ENCODE measurements at regions not wholly inside any gene's neighbourhood (a gene's known extent, or its start where the extent isn't known, plus 50 kb on each side); places are given as distances from the start of the nearest gene placed in this dataset.

DNA sequence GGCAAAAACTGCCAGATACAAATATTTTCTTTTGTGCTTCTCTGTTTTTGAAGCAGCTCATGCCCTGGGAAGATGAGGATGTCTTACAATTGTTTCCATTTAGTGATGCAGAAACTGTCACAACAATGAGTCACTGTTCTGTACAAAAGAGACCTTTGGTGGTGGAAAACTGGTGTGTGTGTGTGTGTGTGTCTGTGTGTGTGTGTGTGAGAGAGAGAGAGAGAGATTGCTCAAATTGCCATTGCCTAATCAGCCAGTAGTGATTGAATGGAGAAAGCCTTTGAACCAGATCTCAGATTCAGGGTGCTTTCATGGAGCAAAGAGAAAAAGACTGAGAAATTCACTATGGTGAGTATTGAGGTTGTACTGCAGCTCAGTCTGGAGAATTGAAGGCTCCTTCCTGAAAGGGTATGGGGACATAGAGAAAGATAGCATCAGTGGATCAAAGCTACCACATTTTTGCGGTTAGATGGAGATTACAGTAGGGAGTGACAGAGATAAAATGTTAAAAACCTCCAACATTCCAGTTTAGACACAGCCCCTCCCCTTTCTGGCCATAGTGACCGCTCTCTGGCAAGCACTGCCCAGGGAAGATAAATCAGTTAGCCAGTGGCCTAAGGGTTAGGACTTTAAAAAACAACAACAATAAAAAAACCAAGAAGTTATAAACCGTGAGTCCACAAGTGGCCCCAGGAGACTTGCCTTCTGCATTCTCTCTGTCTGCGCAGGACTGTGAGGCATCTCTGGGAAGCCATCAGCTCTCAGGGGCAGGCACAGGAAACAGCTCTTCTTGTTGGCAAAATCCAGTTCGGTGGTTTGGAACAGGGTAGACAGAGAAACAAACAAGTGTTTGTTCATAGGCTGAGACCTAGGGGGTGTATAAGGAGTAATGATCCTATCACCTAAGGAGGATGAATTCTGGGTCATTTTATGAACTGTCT is 406.5 kb downstream of the DUSP10 start:
- no peak for DNase-seq (ENCODE audit: extremely low read depth in 1 of 2, low read depth in 1 of 2)

DNA sequence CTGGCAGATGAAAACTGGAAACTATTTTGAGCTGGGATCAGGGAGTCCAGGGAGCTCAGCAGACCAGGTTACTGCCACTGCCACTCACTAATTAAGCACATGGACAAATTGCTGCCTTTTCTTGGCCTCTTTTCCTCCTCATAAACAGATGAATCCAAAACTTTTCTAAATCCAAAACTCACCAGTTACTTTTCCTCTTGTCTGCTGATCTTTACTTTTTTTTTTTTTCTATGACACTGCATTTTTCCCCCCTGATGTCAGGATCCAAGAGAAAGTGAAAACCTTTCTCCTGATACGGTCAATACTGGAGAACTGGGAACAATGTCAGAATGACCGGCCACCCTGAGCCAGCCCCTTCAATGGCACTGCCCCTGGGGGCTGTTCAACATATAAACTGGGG is 405.8 kb downstream of the DUSP10 start:
- DNase-seq (ENCODE audit: extremely low read depth in 1 of 2, low read depth in 1 of 2): no peak

DNA sequence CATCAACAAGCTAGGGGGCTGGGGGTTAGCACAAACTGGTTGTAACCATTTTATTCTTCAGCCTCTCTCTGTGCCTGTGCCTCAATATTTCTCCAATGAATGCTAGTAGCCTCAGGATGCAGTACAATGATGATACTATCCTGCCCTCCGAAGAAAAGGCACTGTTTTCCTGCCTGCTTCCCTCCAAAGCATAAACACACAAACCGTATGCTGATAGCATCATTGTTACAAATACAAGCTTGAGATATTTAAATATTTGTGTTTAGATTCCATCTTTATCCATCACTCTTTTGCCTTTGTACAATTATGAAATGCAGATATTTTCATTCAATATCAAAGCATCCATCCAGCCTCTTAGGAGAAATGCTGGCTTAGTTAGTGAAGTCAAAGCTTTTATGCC is 404.8 kb downstream of the DUSP10 start:
- no peak for DNase-seq (ENCODE audit: extremely low read depth in 1 of 2, low read depth in 1 of 2)

DNA sequence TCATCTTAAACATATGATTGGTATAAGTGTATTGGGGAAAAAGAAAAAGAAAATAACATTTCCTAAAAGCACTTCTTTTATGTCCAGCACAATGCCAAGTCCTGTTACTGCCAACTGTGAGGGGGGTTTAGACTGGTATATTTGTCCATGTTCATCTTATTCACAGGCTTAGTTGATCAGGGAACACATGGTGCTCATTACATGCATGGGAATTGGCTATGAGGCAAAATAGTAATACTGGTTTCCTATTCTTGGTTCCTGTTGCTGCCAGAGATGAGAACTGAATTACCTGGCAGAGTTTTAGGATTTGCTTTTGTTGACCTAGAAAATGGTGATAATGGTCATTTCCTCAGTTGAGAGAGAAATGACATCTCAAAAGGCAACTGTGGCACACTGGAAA is 398.8 kb downstream of the DUSP10 start:
- no peak for DNase-seq (ENCODE audit: extremely low read depth in 1 of 2, low read depth in 1 of 2)

DNA sequence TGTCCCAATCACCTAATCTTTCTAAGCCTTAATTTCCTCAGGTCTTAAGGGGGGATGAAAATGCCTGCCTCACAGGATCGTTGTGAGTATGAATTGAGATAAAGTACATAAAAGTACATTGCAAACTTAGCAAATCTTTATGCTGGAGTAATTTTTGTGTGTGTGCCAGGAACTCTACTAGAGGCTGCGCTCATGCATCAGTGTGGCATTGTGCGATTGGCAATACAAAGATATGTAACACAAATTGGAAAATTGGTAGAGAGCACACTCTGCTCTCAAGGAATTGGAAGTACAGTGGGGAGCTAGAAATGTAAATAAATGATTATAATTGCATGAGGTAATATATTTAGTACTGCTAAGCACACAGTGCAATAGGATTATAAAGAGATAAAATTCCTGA is 398.3 kb downstream of the DUSP10 start:
- no peak for DNase-seq (ENCODE audit: extremely low read depth in 1 of 2, low read depth in 1 of 2)

DNA sequence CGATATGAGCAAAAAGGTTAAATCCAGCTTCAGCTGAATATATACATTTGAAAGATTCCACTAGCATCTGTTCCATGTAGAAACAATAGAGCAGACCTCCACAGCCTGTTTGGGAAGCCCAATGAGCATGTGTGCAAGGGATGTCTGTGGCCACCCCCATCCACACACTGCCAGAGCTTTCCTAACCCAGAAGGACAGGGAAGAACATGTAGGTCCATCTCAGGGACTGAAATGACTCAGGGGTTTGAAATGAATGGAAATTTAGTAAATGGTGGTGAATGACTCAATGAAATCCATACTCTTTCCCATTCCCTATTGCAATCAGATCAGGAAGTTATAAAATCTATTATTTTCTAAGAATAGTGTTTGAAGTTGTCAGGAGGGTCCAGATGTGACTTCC is 397.2 kb downstream of the DUSP10 start:
- no peak for DNase-seq (ENCODE audit: extremely low read depth in 1 of 2, low read depth in 1 of 2)

DNA sequence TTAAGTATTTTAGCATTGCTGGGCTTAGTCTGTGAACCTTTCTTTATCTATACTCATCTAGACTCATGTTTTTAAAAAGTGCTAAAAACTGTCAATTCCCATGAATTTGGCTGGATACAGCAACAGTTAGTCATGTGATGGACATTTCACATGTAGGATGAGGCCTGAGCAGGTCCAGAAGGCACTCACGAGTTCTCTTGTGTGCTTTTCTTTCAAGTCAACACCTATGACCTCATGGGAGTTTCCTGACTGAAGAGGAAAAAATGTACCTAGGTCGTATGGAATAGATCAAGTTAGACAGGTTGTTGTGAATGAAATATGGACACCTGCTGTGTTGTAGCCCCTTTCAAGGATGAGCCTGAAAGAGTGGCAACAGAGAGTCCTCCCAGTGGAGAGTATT is 394.2 kb downstream of the DUSP10 start:
- no peak for DNase-seq (ENCODE audit: extremely low read depth in 1 of 2, low read depth in 1 of 2)

DNA sequence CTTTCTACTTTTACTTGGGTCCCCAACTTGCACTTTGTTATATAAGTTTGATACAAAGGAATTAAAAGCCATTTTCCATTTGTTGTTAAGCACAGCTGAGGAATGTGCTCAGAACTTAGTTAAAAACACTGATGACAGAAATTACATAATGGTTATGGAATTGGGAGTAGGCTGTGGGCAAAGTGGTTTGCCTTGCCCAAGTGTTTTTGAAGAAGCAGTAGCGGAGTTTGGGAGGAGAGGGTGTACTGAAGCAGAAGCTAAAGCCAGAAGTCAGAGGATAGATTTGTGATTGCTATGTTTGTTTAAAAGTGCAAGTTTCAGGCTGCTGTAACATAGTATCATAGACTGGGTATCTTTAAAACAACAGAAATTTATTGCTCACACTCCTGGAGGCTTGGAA is 391.8 kb downstream of the DUSP10 start:
- no peak for DNase-seq (ENCODE audit: extremely low read depth in 1 of 2, low read depth in 1 of 2)

DNA sequence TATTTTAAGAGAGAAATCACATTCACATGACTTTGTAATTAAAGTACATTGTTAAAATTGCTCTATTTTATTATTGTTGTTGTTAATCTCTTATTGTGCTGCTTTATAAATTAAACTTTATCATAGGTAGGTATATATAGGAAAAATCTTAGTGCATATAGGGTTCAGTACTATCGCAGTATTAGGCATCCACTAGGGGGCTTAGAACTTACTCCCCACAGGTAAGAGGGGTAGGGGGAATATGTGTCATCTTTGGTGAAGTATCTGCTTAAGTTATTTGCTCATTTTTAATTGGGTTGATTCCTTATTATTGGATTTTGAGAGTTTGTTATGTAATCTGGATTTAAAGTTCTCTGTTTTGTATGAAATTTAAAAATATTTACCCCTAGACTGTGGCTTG is 385.2 kb downstream of the DUSP10 start:
- DNase-seq (ENCODE audit: extremely low read depth in 1 of 2, low read depth in 1 of 2): no peak

DNA sequence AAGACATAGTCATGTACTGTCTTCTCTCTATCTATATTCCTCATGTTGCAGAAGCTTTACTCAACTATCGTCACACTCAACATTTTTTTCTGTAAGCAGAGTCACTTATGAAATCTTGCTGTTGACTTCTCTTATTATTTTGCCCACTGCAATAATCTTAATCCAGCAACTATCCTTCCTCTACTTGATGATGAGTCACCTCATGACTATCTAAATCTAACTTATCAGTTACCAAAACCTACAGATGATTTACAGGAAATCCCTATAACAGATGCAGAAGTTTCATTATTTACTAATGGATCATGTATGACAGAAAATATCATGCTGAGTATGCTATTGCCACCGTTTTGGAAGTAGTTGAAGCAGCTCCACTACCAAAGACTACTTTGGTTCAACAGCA is 378.9 kb downstream of the DUSP10 start:
- DNase-seq (ENCODE audit: extremely low read depth in 1 of 2, low read depth in 1 of 2): no peak

DNA sequence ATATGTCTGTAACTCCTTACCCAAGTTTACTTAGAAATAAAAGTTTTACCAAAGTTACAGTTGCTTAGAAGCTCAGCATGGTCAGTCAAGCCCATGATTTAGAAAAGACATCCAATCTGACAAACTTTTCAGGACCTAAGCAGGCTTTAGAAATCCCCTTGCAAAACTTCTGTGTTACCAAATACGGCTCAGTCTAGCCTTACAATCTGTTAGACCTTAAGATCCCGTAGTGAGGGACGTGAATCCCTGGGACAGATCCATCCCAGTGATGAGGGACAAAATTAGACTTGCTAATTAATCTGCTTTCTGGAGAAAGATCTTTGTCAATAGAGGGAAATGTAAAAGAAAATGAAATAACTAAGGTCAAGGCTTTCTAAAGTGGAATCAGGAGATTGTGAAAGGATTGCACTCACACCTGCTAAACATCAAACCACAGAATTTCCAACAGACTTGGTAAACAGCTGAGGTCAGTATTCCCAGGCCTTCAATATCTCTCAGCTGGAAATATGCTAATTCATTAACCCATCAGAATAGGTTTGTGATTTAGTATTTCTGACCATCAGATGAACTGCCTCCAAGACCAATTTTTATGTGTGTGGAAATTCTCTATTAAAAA is 375.3 kb downstream of the DUSP10 start:
- no peak for DNase-seq (ENCODE audit: extremely low read depth in 1 of 2, low read depth in 1 of 2)

DNA sequence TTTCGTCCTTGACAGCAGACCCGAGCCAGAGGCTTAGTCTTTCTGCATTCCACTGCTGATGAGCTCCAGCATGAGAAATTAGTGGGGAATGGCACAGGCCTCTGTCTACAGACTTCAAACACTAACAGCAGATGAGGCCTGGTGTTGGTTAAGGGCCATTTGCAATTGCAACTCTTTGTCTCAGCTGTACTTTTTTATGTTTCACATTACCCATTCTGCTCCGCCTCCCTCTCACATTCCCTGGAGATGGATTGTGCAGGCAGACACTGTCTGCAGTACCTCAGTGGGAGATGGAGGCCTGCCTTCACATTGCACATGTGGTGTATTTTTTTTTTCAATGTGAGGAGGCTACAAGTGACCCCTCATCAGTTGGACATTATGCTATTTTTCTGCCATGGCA is 370.2 kb downstream of the DUSP10 start:
- DNase-seq (ENCODE audit: extremely low read depth in 1 of 2, low read depth in 1 of 2): no peak

DNA sequence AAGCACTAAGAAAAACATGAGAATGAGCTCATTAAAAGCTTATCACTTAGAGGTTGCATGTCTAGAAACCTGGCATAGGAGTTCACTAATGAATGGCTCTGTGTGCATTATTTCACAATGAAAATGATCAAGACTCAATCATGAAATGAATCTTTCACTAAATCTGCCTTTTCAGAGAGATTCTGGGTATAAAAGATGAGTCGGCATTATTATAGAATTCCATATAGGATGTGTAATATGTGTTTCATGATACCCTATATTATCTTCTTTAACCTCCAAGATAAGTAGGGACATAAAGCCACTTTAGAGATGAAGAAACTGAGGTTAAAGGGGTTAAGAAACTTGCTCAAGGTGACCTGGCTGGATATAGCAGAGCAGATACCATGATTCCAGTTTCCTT is 368.1 kb downstream of the DUSP10 start:
- DNase-seq (ENCODE audit: extremely low read depth in 1 of 2, low read depth in 1 of 2): no peak

DNA sequence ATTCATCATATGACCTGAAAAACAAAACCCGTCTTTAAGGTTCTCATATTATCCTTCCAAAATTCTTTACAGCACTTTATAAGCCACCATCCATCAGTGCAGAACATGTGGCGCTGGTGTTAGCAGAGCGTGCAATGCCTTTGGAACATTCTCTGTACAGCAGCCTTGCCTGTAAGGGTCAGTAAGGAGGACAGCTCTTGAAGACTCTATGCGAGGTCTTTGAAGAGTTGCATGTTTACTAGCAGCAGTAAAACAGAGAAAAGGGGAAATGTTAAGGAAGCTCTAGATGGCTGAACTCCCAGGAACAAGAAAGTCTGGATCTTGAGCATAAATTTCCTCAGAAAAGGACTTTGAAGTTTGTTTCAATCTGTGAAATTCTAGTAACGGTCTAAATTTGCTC is 365.6 kb downstream of the DUSP10 start:
- no peak for DNase-seq (ENCODE audit: extremely low read depth in 1 of 2, low read depth in 1 of 2)

DNA sequence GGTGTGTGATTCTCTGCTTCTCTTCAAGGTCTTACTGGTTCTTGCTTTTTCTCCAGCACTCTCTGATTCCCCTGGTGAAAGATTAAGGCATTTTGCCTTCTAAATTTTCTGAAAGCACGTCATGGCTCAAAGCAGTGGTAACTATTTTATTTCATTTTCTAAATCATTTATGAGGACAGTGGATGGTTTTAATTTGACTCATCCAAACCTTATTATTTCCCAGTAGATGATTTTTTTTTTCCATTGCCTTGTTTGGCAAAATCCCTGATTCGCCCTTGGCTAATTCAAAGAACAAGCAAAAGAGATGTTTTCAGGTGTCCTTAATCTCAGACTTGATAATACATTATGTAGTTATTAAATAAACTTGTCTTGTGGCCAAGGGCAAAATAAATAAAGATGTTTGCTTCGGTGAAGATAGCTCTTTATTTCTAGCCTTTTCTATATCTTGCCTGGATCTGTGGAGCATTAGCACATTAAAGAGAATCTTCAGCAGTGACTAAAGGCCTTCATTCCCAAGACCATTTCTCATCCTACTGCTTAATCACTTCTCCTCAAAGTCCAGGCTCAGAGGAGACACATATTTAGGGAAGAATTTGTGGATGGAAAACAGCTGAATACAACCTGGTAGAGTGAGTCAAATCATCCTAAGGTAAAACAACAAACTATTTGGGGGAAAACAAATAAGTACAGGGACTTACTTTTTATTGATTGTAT is 359.8 kb downstream of the DUSP10 start:
- DNase-seq (ENCODE audit: extremely low read depth in 1 of 2, low read depth in 1 of 2): no peak

DNA sequence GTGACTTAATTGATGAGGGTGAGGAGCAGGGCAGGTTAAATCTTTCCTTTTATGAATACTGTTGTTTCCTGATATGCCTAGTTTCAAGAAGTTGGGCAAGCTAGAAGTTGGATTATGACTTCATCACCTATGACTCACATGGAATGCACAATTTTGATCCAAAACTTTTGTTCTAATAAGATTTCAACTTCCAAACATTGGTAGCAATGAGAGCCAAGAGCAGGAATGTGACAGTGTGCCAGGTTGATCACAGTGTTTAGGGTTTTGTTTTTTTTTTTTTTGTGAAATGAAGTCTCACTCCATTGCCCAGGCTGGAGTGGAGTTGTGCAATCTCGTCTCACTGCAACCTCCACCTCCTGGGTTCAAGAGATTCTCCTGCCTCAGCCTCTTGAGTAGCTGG is 349.4 kb downstream of the DUSP10 start:
- no peak for DNase-seq (ENCODE audit: extremely low read depth in 1 of 2, low read depth in 1 of 2)

DNA sequence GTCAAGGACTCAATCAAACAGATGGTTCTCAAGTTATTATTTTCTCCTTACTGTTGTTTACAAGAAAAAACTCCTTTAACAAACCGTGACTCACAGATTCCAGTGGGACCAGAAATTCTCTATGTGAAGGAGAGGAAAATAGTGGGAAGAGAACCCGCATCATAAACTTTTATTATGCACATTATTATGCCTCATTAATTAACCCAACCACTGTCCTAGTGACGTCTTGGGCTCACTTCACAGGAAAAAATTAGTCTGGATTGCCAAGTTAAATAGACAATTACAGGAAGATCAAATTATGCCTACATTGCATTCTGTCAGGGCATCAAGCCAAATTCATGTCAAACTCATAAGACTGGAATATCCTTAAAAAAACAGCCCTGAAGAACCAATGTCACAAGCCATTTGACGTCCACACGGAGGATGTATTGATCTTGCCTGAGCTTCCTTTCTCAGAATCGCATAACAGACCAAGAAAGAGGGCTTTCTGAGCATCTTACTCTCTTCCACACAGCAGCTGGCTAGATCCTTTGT is 347.8 kb downstream of the DUSP10 start:
- no peak for DNase-seq (ENCODE audit: extremely low read depth in 1 of 2, low read depth in 1 of 2)

DNA sequence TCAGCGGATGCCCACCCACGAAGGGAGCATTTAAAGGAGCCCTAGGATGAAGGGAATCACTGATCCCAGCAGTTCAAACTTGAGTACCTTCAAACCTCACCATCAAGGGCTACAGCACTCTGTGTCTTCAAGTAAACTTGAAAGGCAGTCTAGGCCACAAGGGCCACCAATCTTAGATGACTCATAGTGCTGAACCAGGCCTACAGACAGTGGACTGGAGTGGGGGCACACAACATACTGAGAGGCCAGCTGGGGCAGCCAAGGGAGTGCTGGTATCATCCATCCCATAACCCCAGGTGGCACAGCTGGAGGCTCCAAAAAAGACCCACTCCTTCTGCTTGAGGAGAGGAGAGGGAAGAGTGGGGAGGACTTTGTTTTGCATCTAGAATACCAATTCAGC is 345.4 kb downstream of the DUSP10 start:
- no peak for DNase-seq (ENCODE audit: extremely low read depth in 1 of 2, low read depth in 1 of 2)

DNA sequence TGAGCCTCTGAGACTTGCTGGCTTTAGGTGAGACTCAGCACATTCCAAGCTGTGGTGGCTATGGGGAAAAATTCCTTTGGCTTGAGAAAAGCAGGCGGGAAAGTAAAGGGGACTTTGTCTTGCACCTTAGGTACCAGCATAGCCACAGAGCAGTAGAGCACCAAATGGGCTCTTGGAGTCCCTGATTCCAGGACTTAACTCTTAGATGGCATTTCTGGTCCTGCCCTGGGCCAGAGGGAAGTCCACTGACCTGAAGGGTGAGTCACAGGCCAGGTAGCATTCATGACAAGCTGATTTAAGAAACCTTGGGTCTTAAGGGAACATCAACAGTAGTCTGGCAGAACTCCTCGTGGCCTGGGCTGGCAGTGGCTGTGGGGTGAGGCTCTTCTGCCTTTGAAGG is 344.7 kb downstream of the DUSP10 start:
- no peak for DNase-seq (ENCODE audit: extremely low read depth in 1 of 2, low read depth in 1 of 2)

DNA sequence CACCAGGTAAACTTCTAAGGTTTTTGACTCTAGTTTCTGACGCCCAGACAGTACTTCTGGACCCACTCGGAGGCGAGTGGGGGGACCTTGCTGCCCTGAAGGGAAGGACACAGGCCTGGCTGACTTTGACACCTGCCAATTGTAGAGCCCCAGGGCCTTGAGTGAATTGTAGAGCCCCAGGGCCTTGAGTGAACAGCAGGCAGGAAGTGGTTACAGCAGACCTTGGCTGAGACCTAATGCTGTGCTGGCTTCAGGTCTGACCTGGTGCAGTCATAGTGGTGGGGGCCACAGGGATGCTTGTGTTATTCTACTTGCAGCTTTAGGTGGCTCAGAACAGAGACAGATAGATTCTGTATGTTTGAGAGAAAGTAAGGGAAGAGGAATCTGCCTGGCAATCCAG is 344.3 kb downstream of the DUSP10 start:
- DNase-seq (ENCODE audit: extremely low read depth in 1 of 2, low read depth in 1 of 2): no peak

DNA sequence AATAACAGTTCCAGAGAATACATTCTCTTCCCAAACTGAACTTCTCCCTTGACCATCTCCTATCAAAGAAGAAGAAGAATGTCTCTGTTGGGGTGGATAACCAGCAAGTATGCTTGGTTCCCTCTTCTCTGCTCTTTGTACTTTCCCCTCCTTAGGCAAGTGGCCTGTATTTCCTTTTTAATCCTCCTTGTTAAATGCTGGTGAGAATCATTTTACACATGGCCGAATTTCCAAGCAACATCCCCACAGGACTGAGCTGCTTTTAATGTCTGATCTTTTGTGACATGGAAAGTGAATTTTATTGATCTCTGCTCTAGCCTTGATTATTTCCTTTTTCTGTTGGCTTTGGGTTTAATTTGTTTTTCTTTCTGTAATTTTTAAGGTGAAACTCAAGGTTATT is 336.7 kb downstream of the DUSP10 start:
- DNase-seq (ENCODE audit: extremely low read depth in 1 of 2, low read depth in 1 of 2): no peak

Measured in stimulated activated CD8-positive, alpha-beta memory T cell treated with anti-CD3 and anti-CD28 coated beads, Interleukin-7, amount 100 ng/mL, for 48 hours (primary cell).